Fibroblast of the aortic adventitia (primary cell): ENCODE measurements at regions not wholly inside any gene's neighbourhood (a gene's known extent, or its start where the extent isn't known, plus 50 kb on each side); places are given as distances from the start of the nearest gene placed in this dataset.

ENCODE experiments used
- DNase-seq: peaks from one replicate; pipeline ENCODE4 v3.0.0-alpha.2; 2010; ENCODE audit warnings: low read depth
- H3K4me3 ChIP-seq: 2 replicates; pipeline ENCODE4 v1.5.1; 2011; ENCODE audit warnings: low read depth, mild to moderate bottlenecking, control low read depth, low read length, moderate library complexity
- CTCF ChIP-seq: IDR thresholded peaks from 2 replicates; pipeline ENCODE4 v1.5.1; 2011; ENCODE audit warnings: mild to moderate bottlenecking, low read length, control low read depth, inconsistent platforms; ENCODE audit not compliant: insufficient read depth

- TF ChIP-seq CTCF: no peak
- DNase-seq: no peak
- no peak overlapping the region for H3K4me3 ChIP-seq
These were observed 498.8 kb upstream of the TCF4 start for GRCh38 chr18:56086786-56087185.

GRCh38 chr18:56086176-56086575 lies 498.2 kb upstream of the TCF4 start:
- no peak overlapping the region for H3K4me3 ChIP-seq
- DNase-seq: no peak
- TF ChIP-seq CTCF: no peak

GRCh38 chr18:56085551-56085950 lies 497.6 kb upstream of the TCF4 start:
- DNase-seq: peak; percentile 98
- no peak for TF ChIP-seq CTCF
- no peak overlapping the region for H3K4me3 ChIP-seq

- TF ChIP-seq CTCF: no peak
- no peak for DNase-seq
- H3K4me3 ChIP-seq: no peak overlapping the region
These were observed 495.7 kb upstream of the TCF4 start for GRCh38 chr18:56083523-56084287.

- peak; percentile 77 for DNase-seq
- TF ChIP-seq CTCF: peak; percentile 21
- H3K4me3 ChIP-seq: no peak overlapping the region
These were observed 495.1 kb upstream of the TCF4 start for GRCh38 chr18:56083097-56083521.

GRCh38 chr18:56076723-56077122 lies 488.7 kb upstream of the TCF4 start:
- no peak for TF ChIP-seq CTCF
- no peak overlapping the region for H3K4me3 ChIP-seq
- no peak for DNase-seq

GRCh38 chr18:56068701-56069100 lies 480.7 kb upstream of the TCF4 start:
- no peak overlapping the region for H3K4me3 ChIP-seq
- DNase-seq: no peak
- no peak for TF ChIP-seq CTCF
